LNCaP clone FGC (cell line): ENCODE measurements at regions not wholly inside any gene's neighbourhood (a gene's known extent, or its start where the extent isn't known, plus 50 kb on each side); places are given as distances from the start of the nearest gene placed in this dataset.

Experiments used
- DNase-seq: peaks from one replicate; pipeline ENCODE4 v3.0.0-alpha.2; 2011; ENCODE audit warnings: low read depth
- H3K4me3 ChIP-seq: 2 replicates; pipeline ENCODE4 v1.5.1; 2011; ENCODE audit warnings: mild to moderate bottlenecking, low read depth, low read length, control low read depth
- TF ChIP-seq, protein P1 (sequence below): IDR thresholded peaks from 2 replicates; pipeline ENCODE4 v1.5.1; 2012; ENCODE audit warnings: mild to moderate bottlenecking; ENCODE audit not compliant: control insufficient read depth, insufficient read depth; ENCODE audit errors: extremely low read depth

DNA sequence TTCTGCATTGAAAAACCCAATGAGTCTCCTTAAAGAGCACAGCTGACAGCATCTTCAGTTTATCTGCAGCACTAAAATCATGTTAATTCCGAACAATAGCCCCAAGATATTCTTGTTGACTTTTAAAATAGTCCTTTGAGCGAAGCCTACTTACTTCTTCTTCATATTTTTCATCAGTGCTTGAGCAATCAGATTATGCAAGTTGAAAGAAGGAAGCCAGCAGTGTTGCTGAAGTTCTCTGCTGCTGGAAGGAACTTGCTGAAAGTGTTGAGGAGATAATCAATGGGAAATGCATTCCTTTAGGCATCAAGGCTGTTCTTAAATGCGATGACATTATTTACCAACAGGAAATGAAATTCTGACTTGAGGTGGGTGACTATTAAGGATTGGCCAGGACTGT lies 105.9 kb upstream of the SNTG2 start:
- H3K4me3 ChIP-seq = no peak overlapping the region
- TF ChIP-seq, protein P1, sequence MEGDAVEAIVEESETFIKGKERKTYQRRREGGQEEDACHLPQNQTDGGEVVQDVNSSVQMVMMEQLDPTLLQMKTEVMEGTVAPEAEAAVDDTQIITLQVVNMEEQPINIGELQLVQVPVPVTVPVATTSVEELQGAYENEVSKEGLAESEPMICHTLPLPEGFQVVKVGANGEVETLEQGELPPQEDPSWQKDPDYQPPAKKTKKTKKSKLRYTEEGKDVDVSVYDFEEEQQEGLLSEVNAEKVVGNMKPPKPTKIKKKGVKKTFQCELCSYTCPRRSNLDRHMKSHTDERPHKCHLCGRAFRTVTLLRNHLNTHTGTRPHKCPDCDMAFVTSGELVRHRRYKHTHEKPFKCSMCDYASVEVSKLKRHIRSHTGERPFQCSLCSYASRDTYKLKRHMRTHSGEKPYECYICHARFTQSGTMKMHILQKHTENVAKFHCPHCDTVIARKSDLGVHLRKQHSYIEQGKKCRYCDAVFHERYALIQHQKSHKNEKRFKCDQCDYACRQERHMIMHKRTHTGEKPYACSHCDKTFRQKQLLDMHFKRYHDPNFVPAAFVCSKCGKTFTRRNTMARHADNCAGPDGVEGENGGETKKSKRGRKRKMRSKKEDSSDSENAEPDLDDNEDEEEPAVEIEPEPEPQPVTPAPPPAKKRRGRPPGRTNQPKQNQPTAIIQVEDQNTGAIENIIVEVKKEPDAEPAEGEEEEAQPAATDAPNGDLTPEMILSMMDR = no peak
- DNase-seq = no peak

DNA sequence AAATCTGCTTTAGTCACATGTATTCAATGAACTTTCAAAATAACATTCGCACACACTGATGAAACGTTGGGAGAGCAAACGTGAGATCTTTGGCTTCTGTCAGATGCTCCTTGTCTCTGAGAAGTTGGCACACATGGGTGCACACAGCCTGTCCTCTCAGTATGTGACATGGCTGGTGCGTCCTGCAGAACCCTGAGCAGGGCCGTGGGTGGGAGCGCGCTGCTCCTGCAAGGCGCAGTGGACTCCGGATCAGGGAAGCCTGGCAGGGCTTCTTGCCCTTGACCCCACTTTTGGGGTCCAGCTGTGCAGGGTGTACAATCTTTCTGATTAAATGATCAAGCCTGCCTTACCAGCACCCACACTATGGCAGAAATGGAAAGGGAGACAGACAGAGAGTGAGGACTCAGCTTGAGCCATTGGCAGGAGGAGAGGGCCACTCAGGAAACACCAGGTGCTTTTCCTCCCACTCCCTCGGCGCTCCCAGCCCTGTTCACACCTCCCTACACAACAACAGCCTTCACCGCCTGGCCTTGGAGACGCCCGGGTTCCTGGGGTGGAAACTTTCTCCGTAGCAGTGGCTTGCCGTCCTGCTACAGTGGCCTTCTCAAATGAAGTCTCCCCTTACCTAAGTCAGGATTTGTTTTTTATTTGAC lies 108.4 kb upstream of the SNTG2 start:
- no peak overlapping the region for H3K4me3 ChIP-seq
- DNase-seq = no peak
- TF ChIP-seq, protein P1 = no peak

DNA sequence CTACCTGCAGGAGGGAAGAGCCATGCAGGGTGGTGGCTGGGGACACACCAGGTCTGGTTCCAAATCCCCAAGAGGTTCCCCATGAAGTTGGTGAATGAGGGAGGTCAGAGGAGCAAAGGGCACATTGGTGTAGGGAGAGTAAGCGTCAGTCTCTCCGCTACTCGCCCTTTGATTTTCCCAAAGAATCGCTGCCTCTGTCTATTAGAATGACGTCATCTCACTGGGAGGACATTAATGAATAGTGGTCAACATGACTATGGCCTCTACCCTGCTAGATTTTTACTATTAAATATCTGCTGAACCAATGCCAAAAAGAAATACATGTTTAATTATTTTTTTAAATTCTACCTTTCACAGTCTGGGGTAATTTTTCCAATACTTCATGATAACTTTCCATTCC lies 109.6 kb upstream of the SNTG2 start:
- TF ChIP-seq, protein P1 = no peak
- no peak overlapping the region for H3K4me3 ChIP-seq
- DNase-seq = no peak

DNA sequence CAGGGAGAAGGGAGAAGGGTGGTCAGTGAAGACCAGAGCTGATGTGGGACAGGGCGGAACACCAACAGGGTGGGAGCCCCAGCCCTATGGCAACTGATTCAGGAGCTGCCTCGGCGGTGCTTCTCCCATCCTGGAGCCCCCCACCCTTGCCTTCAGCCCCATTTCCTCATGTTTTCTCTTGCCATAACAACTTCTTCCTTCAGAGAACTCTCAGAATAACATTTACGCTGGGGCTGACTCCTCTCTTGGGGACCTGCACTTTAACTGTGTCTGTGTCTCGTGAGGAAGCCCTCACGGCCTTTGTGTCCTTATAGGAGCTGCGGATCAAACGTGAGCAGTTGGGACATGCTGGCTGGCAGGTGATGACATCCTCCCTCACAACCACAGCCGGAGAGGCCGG lies 116.4 kb upstream of the SNTG2 start:
- DNase-seq = no peak
- TF ChIP-seq, protein P1 = no peak
- no peak overlapping the region for H3K4me3 ChIP-seq

DNA sequence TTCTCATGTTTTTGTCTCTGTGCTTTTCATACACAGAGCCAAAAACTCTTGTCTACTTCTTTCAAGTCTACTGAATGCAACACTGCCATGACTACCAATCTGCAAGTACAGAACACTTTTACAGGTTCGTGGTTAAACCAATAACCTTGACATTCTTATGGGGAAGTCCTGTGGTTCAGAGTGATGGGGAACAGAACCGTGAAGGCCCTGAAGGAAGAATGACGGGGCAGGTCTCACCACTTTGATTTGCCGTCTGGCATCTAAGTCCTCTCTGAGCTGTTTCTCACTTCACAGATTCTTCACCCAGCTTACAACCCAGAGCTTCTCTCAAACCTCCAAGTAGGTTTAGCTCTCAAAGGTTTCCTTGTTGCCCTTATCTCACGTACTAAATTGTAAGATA lies 117.5 kb upstream of the SNTG2 start:
- TF ChIP-seq, protein P1 = no peak
- DNase-seq = no peak
- no peak overlapping the region for H3K4me3 ChIP-seq

DNA sequence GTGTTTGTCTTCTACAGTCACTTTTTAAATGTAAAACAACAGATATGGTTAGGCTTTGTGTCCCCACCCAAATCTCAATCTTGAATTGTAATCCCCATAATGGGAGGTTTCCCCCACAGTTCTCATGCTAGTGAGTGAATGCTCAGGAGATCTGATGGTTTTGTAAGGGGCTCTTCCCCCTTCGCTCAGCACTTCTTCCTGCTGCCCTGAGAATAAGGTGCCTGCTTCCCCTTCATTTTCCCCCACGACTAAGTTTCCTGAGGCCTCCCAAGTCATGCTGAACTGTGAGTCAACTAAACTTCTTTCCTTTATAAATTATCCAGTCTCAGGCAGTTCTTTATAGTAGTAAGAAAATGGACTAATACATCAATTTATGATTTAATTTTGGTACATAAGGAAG lies 118.0 kb upstream of the SNTG2 start:
- no peak for DNase-seq
- TF ChIP-seq, protein P1 = no peak
- H3K4me3 ChIP-seq = no peak overlapping the region

DNA sequence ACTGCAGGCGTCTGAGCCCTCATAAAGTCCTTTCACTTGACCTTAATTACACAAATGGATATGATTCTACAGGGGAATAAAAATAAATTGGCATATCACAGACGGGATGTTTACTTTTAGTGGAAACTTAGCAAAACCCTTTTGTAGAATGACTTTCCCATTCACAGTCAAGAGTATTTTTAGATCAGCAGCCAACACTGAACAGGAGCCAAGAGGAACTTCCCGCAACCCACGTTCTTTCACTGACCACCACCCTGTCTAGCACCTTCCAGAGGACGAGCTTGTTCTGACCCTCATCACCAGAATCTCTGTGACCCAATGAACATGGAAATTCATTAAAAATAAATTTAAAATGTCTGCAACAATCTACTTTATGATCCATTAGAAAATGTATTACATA lies 119.0 kb upstream of the SNTG2 start:
- TF ChIP-seq, protein P1 = no peak
- no peak for DNase-seq
- H3K4me3 ChIP-seq = no peak overlapping the region
